ENCODE measurements at regions not wholly inside any gene's neighbourhood (a gene's known extent, or its start where the extent isn't known, plus 50 kb on each side); places are given as distances from the start of the nearest gene placed in this dataset.
"Not testable (repeated sequence)": the region's sequence is repeated elsewhere in the genome, so short reads cannot be mapped to it uniquely, and the experiment has no call there.

DNA sequence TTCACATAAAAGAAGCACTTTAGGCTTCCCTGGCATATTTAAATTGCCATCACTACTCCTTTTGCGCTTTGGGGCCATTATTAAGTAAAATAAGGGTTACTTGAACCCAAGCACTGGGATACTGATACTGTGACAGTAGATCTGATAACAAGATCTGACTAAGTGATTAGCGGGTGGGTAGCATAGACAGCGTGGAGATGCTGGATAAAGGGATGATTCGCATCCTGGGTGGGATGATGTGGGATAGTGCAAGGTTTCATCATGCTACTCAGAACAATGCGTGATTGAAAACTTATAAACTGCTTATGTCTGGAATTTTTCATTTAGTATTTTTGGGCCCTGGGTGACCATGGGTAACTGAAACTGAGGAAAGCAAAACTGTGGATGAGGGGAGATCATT lies 75.1 kb downstream of the PTTG1 start:
- TF ChIP-seq, protein P1, sequence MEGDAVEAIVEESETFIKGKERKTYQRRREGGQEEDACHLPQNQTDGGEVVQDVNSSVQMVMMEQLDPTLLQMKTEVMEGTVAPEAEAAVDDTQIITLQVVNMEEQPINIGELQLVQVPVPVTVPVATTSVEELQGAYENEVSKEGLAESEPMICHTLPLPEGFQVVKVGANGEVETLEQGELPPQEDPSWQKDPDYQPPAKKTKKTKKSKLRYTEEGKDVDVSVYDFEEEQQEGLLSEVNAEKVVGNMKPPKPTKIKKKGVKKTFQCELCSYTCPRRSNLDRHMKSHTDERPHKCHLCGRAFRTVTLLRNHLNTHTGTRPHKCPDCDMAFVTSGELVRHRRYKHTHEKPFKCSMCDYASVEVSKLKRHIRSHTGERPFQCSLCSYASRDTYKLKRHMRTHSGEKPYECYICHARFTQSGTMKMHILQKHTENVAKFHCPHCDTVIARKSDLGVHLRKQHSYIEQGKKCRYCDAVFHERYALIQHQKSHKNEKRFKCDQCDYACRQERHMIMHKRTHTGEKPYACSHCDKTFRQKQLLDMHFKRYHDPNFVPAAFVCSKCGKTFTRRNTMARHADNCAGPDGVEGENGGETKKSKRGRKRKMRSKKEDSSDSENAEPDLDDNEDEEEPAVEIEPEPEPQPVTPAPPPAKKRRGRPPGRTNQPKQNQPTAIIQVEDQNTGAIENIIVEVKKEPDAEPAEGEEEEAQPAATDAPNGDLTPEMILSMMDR (conservative IDR thresholded peaks at IDR 0.05) = no peak
- Mint-ChIP-seq H3K27me3 (ENCODE audit: insufficient read depth) (peaks cover 3% of the 10 kb centered on the region), H3K4me3 (no peak overlapping the region)

DNA sequence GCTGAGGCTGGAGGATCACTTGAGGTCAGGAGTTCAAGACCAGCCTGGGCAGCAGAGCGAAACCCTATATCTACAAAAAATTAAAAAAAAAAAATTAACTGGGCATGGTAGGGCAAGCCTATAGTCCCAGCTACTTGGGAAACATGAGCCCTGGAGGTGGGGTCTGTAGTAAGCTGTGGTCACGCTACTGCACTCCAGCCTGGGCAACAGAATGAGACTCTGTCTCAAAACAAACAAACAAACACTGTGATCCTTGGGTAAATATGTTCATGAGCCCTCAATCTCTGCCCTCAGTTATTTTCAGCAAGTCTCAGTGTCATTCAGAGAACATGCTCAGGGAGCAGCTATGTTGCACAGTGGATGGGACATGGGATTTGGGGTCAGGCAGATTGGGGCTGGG lies 76.2 kb downstream of the PTTG1 start:
- peak; percentile 24 for DNase-seq
- H3K36me3 Mint-ChIP-seq (ENCODE audit: low read depth) = no peaks in the 10 kb centered on the region
- H3K9me3 ChIP-seq (ENCODE audit: control insufficient read depth, low read length) = no peaks in the 10 kb centered on the region
- no peak overlapping the region for H3K27ac ChIP-seq (ENCODE audit: low read depth, low read length)
- TF ChIP-seq, protein P1 (conservative IDR thresholded peaks at IDR 0.05) = no peak
- no peak overlapping the region for H3K27ac Mint-ChIP-seq
- no peaks in the 10 kb centered on the region for H3K27me3 ChIP-seq (ENCODE audit: control insufficient read depth, insufficient read depth, low read length, poor library complexity, severe bottlenecking)
- H3K4me3 Mint-ChIP-seq = no peak overlapping the region
- no peaks in the 10 kb centered on the region for H3K36me3 ChIP-seq (ENCODE audit: control insufficient read depth, insufficient read depth, low read length)
- H3K4me1 Mint-ChIP-seq = peaks cover 8% of the 10 kb centered on the region
- H3K9me3 Mint-ChIP-seq = no peaks in the 10 kb centered on the region
- WGBS, 2 experiments (ENCODE audit: insufficient coverage in 1 of 2, insufficient read length in 1 of 2) = 80 to 93% methylated on average over 1 to 2 of the region's 2 CpGs
- no peaks in the 10 kb centered on the region for H3K4me1 ChIP-seq (ENCODE audit: control insufficient read depth, insufficient read depth, low read length)
- peaks cover 3% of the 10 kb centered on the region for H3K27me3 Mint-ChIP-seq (ENCODE audit: insufficient read depth)
- H3K9ac ChIP-seq (ENCODE audit: extremely low read depth, low read length, poor library complexity, severe bottlenecking) = no peak overlapping the region
- no peak overlapping the region for H3K4me3 ChIP-seq (ENCODE audit: low read length)

More for the DNA sequence above, 75.1 kb downstream of the PTTG1 start:
- H3K9me3 ChIP-seq (ENCODE audit: control insufficient read depth, low read length) = no peaks in the 10 kb centered on the region
- no peak for DNase-seq
- H3K27me3 ChIP-seq (ENCODE audit: control insufficient read depth, insufficient read depth, low read length, poor library complexity, severe bottlenecking) = no peaks in the 10 kb centered on the region
- H3K4me1 ChIP-seq (ENCODE audit: control insufficient read depth, insufficient read depth, low read length) = no peaks in the 10 kb centered on the region
- H3K9me3 Mint-ChIP-seq = no peaks in the 10 kb centered on the region
- no peaks in the 10 kb centered on the region for H3K36me3 Mint-ChIP-seq (ENCODE audit: low read depth)
- no peak overlapping the region for H3K27ac ChIP-seq (ENCODE audit: low read depth, low read length)
- H3K27ac Mint-ChIP-seq = no peak overlapping the region
- WGBS, 2 experiments (ENCODE audit: insufficient coverage in 1 of 2, insufficient read length in 1 of 2) = 93 to 97% methylated on average over 5 of the region's 5 CpGs
- no peak overlapping the region for H3K4me3 ChIP-seq (ENCODE audit: low read length)
- no peak overlapping the region for H3K9ac ChIP-seq (ENCODE audit: extremely low read depth, low read length, poor library complexity, severe bottlenecking)
- peaks cover 6% of the 10 kb centered on the region for H3K4me1 Mint-ChIP-seq
- H3K36me3 ChIP-seq (ENCODE audit: control insufficient read depth, insufficient read depth, low read length) = no peaks in the 10 kb centered on the region

DNA sequence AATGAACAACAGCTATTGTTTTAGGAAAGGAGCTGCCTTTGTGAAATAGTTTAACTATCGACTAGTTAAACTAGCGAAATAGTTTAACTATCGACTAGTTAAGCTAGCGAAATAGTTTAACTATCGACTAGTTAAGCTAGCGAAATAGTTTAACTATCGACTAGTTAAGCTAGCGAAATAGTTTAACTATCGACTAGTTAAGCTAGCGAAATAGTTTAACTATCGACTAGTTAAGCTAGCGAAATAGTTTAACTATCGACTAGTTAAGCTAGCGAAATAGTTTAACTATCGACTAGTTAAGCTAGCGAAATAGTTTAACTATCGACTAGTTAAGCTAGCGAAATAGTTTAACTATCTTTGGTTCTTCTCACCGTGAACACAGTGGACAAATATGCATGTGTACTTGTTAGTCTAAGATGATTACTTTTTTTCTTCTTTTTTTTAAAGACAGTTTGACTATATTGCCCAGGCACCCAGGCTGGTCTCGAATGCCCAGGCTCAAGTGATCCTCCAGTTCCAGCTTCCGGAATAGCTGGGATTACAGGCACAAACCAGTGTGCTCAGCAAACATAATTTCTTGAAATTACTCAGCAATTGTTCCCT lies 76.9 kb downstream of the PTTG1 start:
- not testable (repeated sequence) for H3K4me3 Mint-ChIP-seq; H3K36me3 Mint-ChIP-seq (ENCODE audit: low read depth); H3K36me3 ChIP-seq (ENCODE audit: control insufficient read depth, insufficient read depth, low read length); H3K9me3 ChIP-seq (ENCODE audit: control insufficient read depth, low read length); H3K4me1 Mint-ChIP-seq; H3K27ac Mint-ChIP-seq; H3K27me3 ChIP-seq (ENCODE audit: control insufficient read depth, insufficient read depth, low read length, poor library complexity, severe bottlenecking); H3K9me3 Mint-ChIP-seq; H3K9ac ChIP-seq (ENCODE audit: extremely low read depth, low read length, poor library complexity, severe bottlenecking); H3K27me3 Mint-ChIP-seq (ENCODE audit: insufficient read depth); H3K27ac ChIP-seq (ENCODE audit: low read depth, low read length); H3K4me3 ChIP-seq (ENCODE audit: low read length); H3K4me1 ChIP-seq (ENCODE audit: control insufficient read depth, insufficient read depth, low read length)
- 94 to 95% methylated on average over 3 to 12 of the region's 21 CpGs for WGBS, 2 experiments (ENCODE audit: insufficient coverage in 1 of 2, insufficient read length in 1 of 2)
- DNase-seq = peak; percentile 12
